ENCODE measurements at regions not wholly inside any gene's neighbourhood (a gene's known extent, or its start where the extent isn't known, plus 50 kb on each side); places are given as distances from the start of the nearest gene placed in this dataset.

DNA sequence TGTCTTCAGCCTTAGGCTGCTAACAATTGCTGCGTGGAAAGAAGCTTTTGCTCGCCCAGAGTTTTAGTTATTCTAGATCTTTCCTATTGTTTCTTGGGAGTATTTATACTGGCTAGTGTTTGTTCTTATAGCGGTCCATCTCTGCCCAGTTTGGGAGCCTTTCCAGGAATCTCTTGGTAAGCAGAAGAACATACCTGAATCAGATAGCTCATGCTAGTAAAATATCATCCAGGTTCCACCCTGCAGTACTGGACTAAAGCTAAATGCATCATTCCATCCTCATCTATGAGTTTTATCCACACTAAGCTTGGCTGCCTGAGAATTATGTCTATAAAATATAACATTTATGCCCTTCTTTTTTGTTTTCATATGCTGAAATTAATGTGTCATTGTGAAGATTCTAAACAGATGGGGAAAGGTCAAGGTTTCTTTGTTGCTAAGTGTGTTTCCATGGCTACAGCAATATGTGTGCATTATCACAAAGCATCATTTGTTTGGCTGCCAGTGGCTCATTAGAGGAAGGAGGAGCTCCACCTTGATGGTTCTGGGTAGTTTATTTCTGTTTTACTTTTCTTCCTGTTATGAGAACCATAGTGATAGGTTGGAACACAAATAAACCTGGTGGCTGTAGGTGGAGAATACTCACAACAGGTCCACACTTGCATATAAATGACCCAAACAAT, 182.8 kb downstream of the PIK3C3 start:
- no peak for DNase-seq
- Histone ChIP-seq H3K9me3 (peaks cover 0 to 17% (median 6%) of the 10 kb centered on the region in 4 donors), H3K27me3 (no peaks in the 10 kb centered on the region), H3K4me3 (no peak overlapping the region), H3K36me3 (no peaks in the 10 kb centered on the region), H3K27ac (no peak overlapping the region), H3K4me1 (no peaks in the 10 kb centered on the region)
- WGBS, 2 donors = 76 to 82% methylated on average over 3 of the region's 3 CpGs
- intact Hi-C loops (cut with DNase I) = no loop called here
- no peak for TF ChIP-seq POLR2AphosphoS5 (IDR thresholded peaks at IDR 0.05)

DNA sequence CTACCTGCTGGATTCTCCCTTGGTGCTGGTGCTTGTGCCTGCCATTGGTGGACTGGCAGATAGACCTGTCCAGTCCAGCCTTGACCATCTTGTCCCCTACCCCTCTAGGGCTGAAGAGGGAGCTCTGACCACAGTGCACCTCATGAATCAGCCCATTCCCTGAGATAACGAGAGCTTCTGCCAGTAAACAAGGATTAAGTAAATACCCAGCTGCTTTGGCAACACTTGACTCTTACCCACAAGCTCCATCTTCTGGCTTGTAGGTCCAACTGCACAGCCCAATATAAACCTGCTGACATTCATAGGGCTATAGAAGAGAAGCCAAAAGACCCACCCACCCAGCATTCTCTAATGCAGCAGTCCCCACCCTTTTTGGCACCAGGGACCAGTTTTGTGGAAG, 186.4 kb downstream of the PIK3C3 start:
- intact Hi-C loops (cut with DNase I) = no loop called here
- 17 to 26% methylated on average over 1 of the region's 1 CpG for WGBS, 2 donors
- Histone ChIP-seq H3K27ac (no peak overlapping the region), H3K27me3 (no peaks in the 10 kb centered on the region), H3K9me3 (peaks cover 0 to 17% (median 6%) of the 10 kb centered on the region in 4 donors), H3K4me3 (no peak overlapping the region), H3K36me3 (no peaks in the 10 kb centered on the region), H3K4me1 (no peaks in the 10 kb centered on the region)
- TF ChIP-seq EP300 (IDR thresholded peaks at IDR 0.05) = no peak
- TF ChIP-seq, protein P1, sequence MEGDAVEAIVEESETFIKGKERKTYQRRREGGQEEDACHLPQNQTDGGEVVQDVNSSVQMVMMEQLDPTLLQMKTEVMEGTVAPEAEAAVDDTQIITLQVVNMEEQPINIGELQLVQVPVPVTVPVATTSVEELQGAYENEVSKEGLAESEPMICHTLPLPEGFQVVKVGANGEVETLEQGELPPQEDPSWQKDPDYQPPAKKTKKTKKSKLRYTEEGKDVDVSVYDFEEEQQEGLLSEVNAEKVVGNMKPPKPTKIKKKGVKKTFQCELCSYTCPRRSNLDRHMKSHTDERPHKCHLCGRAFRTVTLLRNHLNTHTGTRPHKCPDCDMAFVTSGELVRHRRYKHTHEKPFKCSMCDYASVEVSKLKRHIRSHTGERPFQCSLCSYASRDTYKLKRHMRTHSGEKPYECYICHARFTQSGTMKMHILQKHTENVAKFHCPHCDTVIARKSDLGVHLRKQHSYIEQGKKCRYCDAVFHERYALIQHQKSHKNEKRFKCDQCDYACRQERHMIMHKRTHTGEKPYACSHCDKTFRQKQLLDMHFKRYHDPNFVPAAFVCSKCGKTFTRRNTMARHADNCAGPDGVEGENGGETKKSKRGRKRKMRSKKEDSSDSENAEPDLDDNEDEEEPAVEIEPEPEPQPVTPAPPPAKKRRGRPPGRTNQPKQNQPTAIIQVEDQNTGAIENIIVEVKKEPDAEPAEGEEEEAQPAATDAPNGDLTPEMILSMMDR (IDR thresholded peaks at IDR 0.05) = no peak
- no peak for TF ChIP-seq POLR2AphosphoS5 (IDR thresholded peaks at IDR 0.05)
- no peak for TF ChIP-seq POLR2A (IDR thresholded peaks at IDR 0.05)
- no peak for DNase-seq

DNA sequence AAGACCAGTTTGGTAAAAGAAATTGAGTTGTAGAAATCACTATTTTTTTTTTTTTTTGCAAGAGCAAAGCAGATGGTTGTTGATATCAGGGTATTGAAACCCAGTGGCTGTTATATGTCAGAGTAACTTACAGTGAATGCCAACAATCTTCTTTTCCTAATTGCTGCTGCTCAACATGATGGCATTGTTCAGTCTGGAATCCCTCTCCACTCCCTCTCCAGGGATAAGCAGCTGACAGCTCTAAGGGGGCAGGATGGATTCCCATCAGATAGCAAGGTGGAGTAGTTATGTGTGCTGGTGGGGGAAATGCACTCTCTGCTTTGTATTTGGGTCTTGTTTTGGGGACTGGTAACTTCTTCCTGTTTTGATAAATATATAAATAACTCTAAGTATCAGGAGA, 200.0 kb downstream of the PIK3C3 start:
- Histone ChIP-seq H3K4me3 (no peak overlapping the region), H3K27me3 (no peaks in the 10 kb centered on the region), H3K4me1 (no peaks in the 10 kb centered on the region), H3K36me3 (no peaks in the 10 kb centered on the region), H3K9me3 (no peaks in the 10 kb centered on the region), H3K27ac (no peak overlapping the region)
- DNase-seq = no peak
- intact Hi-C loops (cut with DNase I) = no loop called here
- TF ChIP-seq POLR2A (IDR thresholded peaks at IDR 0.05) = no peak
- TF ChIP-seq EP300 (IDR thresholded peaks at IDR 0.05) = no peak
- no peak for TF ChIP-seq POLR2AphosphoS5 (IDR thresholded peaks at IDR 0.05)
- TF ChIP-seq, protein P1 (IDR thresholded peaks at IDR 0.05) = no peak

DNA sequence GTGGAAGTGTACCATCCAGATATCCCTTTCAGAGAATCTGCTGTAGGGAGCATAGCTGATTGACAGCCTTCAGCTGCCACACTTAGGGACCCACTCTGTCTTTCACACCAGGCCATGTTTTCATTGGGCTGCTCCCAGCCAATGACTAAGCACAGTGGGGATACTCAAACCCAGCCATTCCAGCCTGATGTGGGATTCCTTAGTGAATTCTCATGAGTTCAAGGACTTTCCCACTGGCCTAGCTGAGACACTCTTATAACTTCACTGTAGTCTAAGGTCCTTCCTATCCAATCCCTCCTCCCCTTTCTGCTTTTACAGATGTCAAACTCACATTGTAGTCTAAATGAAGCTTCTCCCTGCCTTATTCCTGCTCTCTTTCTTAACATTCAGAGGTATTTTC, 201.2 kb downstream of the PIK3C3 start:
- no peaks in the 10 kb centered on the region for H3K36me3 ChIP-seq
- no peak overlapping the region for H3K27ac ChIP-seq
- no peak for TF ChIP-seq EP300 (IDR thresholded peaks at IDR 0.05)
- TF ChIP-seq POLR2A (IDR thresholded peaks at IDR 0.05) = no peak
- TF ChIP-seq, protein P1 (IDR thresholded peaks at IDR 0.05) = no peak
- no peak for TF ChIP-seq POLR2AphosphoS5 (IDR thresholded peaks at IDR 0.05)
- no peak overlapping the region for H3K4me3 ChIP-seq
- DNase-seq = no peak
- no peaks in the 10 kb centered on the region for H3K9me3 ChIP-seq
- intact Hi-C loops (cut with DNase I) = no loop called here
- H3K27me3 ChIP-seq = no peaks in the 10 kb centered on the region
- H3K4me1 ChIP-seq = no peaks in the 10 kb centered on the region

DNA sequence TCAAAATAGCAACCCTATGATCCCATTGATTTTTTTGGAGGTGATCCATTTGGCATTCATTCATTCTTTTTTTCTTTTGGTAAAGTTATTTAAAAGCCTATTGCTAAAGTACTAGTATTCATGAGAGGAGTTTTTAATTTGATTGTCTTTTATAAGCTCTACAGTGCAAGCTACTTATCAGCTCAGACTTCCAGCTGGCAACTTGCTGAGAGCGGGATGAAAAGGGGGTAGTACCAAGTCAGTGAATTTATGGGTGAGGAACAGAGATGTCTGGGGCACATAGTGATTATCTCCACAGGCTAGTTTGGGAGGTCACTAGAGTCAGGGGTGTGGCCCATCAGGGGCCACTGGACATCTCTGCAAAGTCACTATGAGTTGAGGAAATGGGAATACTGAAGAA, 202.4 kb downstream of the PIK3C3 start:
- intact Hi-C loops (cut with DNase I) = no loop called here
- WGBS, 2 donors = 86 to 93% methylated on average over 1 of the region's 1 CpG
- Histone ChIP-seq H3K4me3 (no peak overlapping the region), H3K27ac (no peak overlapping the region), H3K4me1 (no peaks in the 10 kb centered on the region), H3K36me3 (no peaks in the 10 kb centered on the region), H3K27me3 (no peaks in the 10 kb centered on the region), H3K9me3 (no peaks in the 10 kb centered on the region)
- no peak for DNase-seq
- no peak for TF ChIP-seq POLR2A (IDR thresholded peaks at IDR 0.05)

DNA sequence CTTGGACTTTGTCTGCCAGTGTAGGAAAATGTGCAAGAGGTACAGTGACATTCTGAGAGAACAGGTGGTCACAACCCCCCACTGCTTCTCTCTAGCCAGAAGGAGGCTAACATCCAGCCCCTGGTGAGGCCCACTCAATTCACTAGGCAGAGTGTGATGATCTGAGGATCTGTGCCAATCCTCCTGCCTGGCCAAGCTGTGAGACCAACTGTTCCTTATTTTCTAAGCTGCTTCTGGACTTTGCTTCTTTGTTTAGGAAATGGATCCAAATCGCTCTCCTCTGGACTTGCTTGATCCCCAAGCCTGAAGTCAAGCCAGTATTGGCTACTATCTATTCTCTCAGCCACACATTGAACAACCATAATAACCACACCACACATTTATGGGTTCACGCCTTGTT, 202.8 kb downstream of the PIK3C3 start:
- H3K9me3 ChIP-seq = no peaks in the 10 kb centered on the region
- no peak for DNase-seq
- 88 to 90% methylated on average over 2 of the region's 2 CpGs for WGBS, 2 donors
- intact Hi-C loops (cut with DNase I) = no loop called here
- no peaks in the 10 kb centered on the region for H3K27me3 ChIP-seq
- TF ChIP-seq EP300 (IDR thresholded peaks at IDR 0.05) = no peak
- no peak overlapping the region for H3K4me3 ChIP-seq
- H3K27ac ChIP-seq = no peak overlapping the region
- H3K36me3 ChIP-seq = no peaks in the 10 kb centered on the region
- H3K4me1 ChIP-seq = no peaks in the 10 kb centered on the region
